SK-N-SH treated with all-trans-retinoic acid at 6 μM for 48 hours (cell line): ENCODE measurements at regions not wholly inside any gene's neighbourhood (a gene's known extent, or its start where the extent isn't known, plus 50 kb on each side); places are given as distances from the start of the nearest gene placed in this dataset.

Source experiments
- ATAC-seq: fragments of 200-7000 bp; cut with Tn5 transposase; 3 replicates; pipeline ENCODE4 v1.9.1; 2020; ENCODE audit warnings: mild to moderate bottlenecking, moderate library complexity
- ARNTL ChIP-seq: fragments of 450-650 bp; formaldehyde crosslinking; IDR thresholded peaks from 2 replicates; pipeline ENCODE4 v1.5.0; 2020; ENCODE audit warnings: low read depth, mild to moderate bottlenecking, moderate library complexity, borderline replicate concordance
- CSDC2 ChIP-seq: fragments of 250-450 bp; sonication (Bioruptor Pico); IDR thresholded peaks from 2 replicates; pipeline ENCODE4 v1.5.0; 2020; ENCODE audit warnings: mild to moderate bottlenecking, moderate library complexity
- GLIS3 ChIP-seq: fragments of 250-450 bp; sonication (Bioruptor Pico); IDR thresholded peaks from 2 replicates; pipeline ENCODE4 v1.5.0; 2020; ENCODE audit warnings: mild to moderate bottlenecking, moderate library complexity
- ISL1 ChIP-seq: fragments of 250-450 bp; sonication (Bioruptor Pico); IDR thresholded peaks from 2 replicates; pipeline ENCODE4 v2.1.2; 2022; ENCODE audit warnings: mild to moderate bottlenecking, moderate library complexity
- OSR1 ChIP-seq: fragments of 250-450 bp; sonication (Bioruptor Pico); IDR thresholded peaks from 2 replicates; pipeline ENCODE4 v1.8.0; 2022; ENCODE audit warnings: moderate library complexity, mild to moderate bottlenecking, inconsistent platforms
- PPARA ChIP-seq: fragments of 250-450 bp; sonication (Bioruptor Pico); IDR thresholded peaks from 2 replicates; pipeline ENCODE4 v1.5.0; 2020; ENCODE audit warnings: mild to moderate bottlenecking, borderline replicate concordance
- RARB ChIP-seq: fragments of 250-450 bp; sonication (Bioruptor Pico); IDR thresholded peaks from 2 replicates; pipeline ENCODE4 v1.8.0; 2021; ENCODE audit warnings: mild to moderate bottlenecking, moderate library complexity
- SNAI2 ChIP-seq: fragments of 250-450 bp; sonication (Bioruptor Pico); IDR thresholded peaks from 2 replicates; pipeline ENCODE4 v1.5.0; 2020; ENCODE audit warnings: mild to moderate bottlenecking, moderate library complexity
- TCF4 ChIP-seq: fragments of 250-450 bp; sonication (Bioruptor Pico); IDR thresholded peaks from 2 replicates; pipeline ENCODE4 v1.8.0; 2021; ENCODE audit warnings: mild to moderate bottlenecking, moderate library complexity, borderline replicate concordance
- TOX ChIP-seq: fragments of 250-450 bp; sonication (Bioruptor Pico); IDR thresholded peaks from 2 replicates; pipeline ENCODE4 v1.8.0; 2021; ENCODE audit warnings: mild to moderate bottlenecking, moderate library complexity, borderline replicate concordance
- ZC3H10 ChIP-seq: fragments of 250-450 bp; sonication (Bioruptor Pico); IDR thresholded peaks from 2 replicates; pipeline ENCODE4 v1.5.1; 2021; ENCODE audit warnings: mild to moderate bottlenecking, moderate library complexity
- ZFP3 ChIP-seq: fragments of 250-450 bp; sonication (Bioruptor Pico); IDR thresholded peaks from 2 replicates; pipeline ENCODE4 v1.5.0; 2020; ENCODE audit warnings: mild to moderate bottlenecking, moderate library complexity
- ZNF565 ChIP-seq: fragments of 450-650 bp; formaldehyde crosslinking; conservative IDR thresholded peaks from 2 replicates; pipeline ENCODE4 v1.5.0; 2020; ENCODE audit warnings: low read depth, mild to moderate bottlenecking, moderate library complexity
- ZNF70 ChIP-seq: fragments of 450-650 bp; formaldehyde crosslinking; IDR thresholded peaks from 2 replicates; pipeline ENCODE4 v1.5.0; 2020; ENCODE audit warnings: mild to moderate bottlenecking, moderate library complexity
- ZNF8 ChIP-seq: fragments of 450-650 bp; formaldehyde crosslinking; IDR thresholded peaks from 2 replicates; pipeline ENCODE4 v1.5.0; 2020; ENCODE audit warnings: mild to moderate bottlenecking, moderate library complexity
- TF ChIP-seq, protein P1 (sequence below): fragments of 250-450 bp; sonication (Bioruptor Pico); IDR thresholded peaks from 2 replicates; pipeline ENCODE4 v1.8.0; 2020; ENCODE audit warnings: mild to moderate bottlenecking, moderate library complexity, borderline replicate concordance
- TF ChIP-seq, protein P2 (sequence below): fragments of 250-450 bp; sonication (Bioruptor Pico); IDR thresholded peaks from 2 replicates; pipeline ENCODE4 v1.5.1; 2021; ENCODE audit warnings: mild to moderate bottlenecking, moderate library complexity
- TF ChIP-seq, protein P3 (sequence below): fragments of 250-450 bp; sonication (Bioruptor Pico); IDR thresholded peaks from 2 replicates; pipeline ENCODE4 v1.5.1; 2020; ENCODE audit warnings: low read depth, mild to moderate bottlenecking, moderate library complexity
- TF ChIP-seq, protein P4 (sequence below): fragments of 250-450 bp; sonication (Bioruptor Pico); IDR thresholded peaks from 2 replicates; pipeline ENCODE4 v1.8.0; 2021; ENCODE audit warnings: low read depth, mild to moderate bottlenecking, moderate library complexity, borderline replicate concordance
- TF ChIP-seq, protein P5 (sequence below): fragments of 250-450 bp; sonication (Bioruptor Pico); IDR thresholded peaks from 2 replicates; pipeline ENCODE4 v1.5.0; 2020; ENCODE audit warnings: mild to moderate bottlenecking, moderate library complexity

DNA sequence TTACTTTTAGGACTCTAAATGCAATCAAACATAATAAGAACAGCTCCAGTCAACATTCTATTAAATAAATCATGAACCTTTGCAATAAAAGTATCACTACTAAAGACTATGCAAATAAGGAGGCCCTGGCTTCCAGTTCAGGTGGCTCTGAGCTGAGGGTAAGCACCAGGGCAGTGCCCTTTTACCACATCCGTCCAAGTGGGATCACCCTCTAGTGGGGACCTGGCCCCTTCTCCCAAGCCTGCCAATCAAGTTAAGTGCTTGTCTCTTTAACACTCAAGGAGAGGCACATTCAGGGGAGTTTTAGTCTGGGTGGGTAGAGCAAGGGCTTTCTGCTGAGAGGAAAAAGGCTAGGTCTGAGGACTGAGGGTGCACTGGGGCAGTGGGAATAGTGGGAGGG lies 161.4 kb downstream of the TMEM200A start:
- TF ChIP-seq, protein P1, sequence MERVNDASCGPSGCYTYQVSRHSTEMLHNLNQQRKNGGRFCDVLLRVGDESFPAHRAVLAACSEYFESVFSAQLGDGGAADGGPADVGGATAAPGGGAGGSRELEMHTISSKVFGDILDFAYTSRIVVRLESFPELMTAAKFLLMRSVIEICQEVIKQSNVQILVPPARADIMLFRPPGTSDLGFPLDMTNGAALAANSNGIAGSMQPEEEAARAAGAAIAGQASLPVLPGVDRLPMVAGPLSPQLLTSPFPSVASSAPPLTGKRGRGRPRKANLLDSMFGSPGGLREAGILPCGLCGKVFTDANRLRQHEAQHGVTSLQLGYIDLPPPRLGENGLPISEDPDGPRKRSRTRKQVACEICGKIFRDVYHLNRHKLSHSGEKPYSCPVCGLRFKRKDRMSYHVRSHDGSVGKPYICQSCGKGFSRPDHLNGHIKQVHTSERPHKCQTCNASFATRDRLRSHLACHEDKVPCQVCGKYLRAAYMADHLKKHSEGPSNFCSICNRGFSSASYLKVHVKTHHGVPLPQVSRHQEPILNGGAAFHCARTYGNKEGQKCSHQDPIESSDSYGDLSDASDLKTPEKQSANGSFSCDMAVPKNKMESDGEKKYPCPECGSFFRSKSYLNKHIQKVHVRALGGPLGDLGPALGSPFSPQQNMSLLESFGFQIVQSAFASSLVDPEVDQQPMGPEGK (CRISPR knock-in tag): no peak
- TF ChIP-seq, protein P2, sequence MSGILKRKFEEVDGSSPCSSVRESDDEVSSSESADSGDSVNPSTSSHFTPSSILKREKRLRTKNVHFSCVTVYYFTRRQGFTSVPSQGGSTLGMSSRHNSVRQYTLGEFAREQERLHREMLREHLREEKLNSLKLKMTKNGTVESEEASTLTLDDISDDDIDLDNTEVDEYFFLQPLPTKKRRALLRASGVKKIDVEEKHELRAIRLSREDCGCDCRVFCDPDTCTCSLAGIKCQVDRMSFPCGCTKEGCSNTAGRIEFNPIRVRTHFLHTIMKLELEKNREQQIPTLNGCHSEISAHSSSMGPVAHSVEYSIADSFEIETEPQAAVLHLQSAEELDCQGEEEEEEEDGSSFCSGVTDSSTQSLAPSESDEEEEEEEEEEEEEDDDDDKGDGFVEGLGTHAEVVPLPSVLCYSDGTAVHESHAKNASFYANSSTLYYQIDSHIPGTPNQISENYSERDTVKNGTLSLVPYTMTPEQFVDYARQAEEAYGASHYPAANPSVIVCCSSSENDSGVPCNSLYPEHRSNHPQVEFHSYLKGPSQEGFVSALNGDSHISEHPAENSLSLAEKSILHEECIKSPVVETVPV: no peak
- TF ChIP-seq ISL1 (CRISPR knock-in tag): no peak
- TF ChIP-seq CSDC2 (CRISPR knock-in tag): no peak
- no peak for TF ChIP-seq ZNF8 (CRISPR knock-in tag)
- TF ChIP-seq, protein P3, sequence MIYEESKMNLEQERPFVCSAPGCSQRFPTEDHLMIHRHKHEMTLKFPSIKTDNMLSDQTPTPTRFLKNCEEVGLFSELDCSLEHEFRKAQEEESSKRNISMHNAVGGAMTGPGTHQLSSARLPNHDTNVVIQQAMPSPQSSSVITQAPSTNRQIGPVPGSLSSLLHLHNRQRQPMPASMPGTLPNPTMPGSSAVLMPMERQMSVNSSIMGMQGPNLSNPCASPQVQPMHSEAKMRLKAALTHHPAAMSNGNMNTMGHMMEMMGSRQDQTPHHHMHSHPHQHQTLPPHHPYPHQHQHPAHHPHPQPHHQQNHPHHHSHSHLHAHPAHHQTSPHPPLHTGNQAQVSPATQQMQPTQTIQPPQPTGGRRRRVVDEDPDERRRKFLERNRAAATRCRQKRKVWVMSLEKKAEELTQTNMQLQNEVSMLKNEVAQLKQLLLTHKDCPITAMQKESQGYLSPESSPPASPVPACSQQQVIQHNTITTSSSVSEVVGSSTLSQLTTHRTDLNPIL (CRISPR knock-in tag): no peak
- no peak for TF ChIP-seq GLIS3 (CRISPR knock-in tag)
- no peak for TF ChIP-seq ZNF565
- TF ChIP-seq, protein P4, sequence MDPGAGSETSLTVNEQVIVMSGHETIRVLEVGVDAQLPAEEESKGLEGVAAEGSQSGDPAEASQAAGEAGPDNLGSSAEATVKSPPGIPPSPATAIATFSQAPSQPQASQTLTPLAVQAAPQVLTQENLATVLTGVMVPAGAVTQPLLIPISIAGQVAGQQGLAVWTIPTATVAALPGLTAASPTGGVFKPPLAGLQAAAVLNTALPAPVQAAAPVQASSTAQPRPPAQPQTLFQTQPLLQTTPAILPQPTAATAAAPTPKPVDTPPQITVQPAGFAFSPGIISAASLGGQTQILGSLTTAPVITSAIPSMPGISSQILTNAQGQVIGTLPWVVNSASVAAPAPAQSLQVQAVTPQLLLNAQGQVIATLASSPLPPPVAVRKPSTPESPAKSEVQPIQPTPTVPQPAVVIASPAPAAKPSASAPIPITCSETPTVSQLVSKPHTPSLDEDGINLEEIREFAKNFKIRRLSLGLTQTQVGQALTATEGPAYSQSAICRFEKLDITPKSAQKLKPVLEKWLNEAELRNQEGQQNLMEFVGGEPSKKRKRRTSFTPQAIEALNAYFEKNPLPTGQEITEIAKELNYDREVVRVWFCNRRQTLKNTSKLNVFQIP (CRISPR knock-in tag): no peak
- TF ChIP-seq ZC3H10 (CRISPR knock-in tag): no peak
- no peak for TF ChIP-seq ZFP3 (CRISPR knock-in tag)
- TF ChIP-seq PPARA (CRISPR knock-in tag): no peak
- TF ChIP-seq, protein P5, sequence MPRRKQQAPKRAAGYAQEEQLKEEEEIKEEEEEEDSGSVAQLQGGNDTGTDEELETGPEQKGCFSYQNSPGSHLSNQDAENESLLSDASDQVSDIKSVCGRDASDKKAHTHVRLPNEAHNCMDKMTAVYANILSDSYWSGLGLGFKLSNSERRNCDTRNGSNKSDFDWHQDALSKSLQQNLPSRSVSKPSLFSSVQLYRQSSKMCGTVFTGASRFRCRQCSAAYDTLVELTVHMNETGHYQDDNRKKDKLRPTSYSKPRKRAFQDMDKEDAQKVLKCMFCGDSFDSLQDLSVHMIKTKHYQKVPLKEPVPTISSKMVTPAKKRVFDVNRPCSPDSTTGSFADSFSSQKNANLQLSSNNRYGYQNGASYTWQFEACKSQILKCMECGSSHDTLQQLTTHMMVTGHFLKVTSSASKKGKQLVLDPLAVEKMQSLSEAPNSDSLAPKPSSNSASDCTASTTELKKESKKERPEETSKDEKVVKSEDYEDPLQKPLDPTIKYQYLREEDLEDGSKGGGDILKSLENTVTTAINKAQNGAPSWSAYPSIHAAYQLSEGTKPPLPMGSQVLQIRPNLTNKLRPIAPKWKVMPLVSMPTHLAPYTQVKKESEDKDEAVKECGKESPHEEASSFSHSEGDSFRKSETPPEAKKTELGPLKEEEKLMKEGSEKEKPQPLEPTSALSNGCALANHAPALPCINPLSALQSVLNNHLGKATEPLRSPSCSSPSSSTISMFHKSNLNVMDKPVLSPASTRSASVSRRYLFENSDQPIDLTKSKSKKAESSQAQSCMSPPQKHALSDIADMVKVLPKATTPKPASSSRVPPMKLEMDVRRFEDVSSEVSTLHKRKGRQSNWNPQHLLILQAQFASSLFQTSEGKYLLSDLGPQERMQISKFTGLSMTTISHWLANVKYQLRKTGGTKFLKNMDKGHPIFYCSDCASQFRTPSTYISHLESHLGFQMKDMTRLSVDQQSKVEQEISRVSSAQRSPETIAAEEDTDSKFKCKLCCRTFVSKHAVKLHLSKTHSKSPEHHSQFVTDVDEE (CRISPR knock-in tag): no peak
- no peak for TF ChIP-seq TOX (CRISPR knock-in tag)
- no peak for TF ChIP-seq ARNTL
- TF ChIP-seq TCF4 (CRISPR knock-in tag): no peak
- TF ChIP-seq OSR1 (CRISPR knock-in tag): no peak
- TF ChIP-seq ZNF70 (CRISPR knock-in tag): no peak
- TF ChIP-seq SNAI2 (CRISPR knock-in tag): no peak
- no peak for ATAC-seq

DNA sequence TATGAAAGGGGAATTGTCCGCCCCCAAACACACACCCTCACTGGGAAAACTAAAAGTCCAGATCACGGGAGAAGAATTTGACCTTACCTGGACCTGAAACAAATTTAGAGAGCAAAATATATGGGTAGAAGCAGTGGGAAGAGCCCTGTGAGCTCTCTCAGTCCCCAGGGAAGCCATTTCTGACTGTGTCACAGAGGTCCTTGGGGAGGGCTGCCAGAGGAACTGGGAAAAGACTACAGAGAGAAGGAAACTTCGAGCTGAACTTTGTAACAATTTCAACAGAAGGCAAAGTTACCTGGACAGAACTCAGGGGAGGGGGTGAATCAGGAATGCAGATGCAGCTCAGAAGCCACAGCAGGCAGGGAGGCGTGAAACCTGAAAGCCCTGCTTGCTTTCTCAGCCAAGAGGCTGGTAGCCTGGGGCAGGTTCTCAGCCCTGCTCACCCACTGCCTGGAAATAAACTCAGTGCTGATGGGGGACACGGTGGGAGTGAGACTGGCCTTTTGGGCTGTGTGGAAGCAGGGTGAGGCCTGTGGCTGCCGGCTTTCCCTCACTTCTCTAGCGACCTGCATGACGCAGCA lies 163.8 kb downstream of the TMEM200A start:
- ATAC-seq: no peak
- TF ChIP-seq TCF4 (CRISPR knock-in tag) (no peak), RARB (no peak), ARNTL (no peak), TOX (CRISPR knock-in tag) (no peak), ZNF565 (no peak), GLIS3 (CRISPR knock-in tag) (no peak)
- TF ChIP-seq, protein P5 (CRISPR knock-in tag): no peak
